ENCODE measurements at regions not wholly inside any gene's neighbourhood (a gene's known extent, or its start where the extent isn't known, plus 50 kb on each side); places are given as distances from the start of the nearest gene placed in this dataset.

DNA sequence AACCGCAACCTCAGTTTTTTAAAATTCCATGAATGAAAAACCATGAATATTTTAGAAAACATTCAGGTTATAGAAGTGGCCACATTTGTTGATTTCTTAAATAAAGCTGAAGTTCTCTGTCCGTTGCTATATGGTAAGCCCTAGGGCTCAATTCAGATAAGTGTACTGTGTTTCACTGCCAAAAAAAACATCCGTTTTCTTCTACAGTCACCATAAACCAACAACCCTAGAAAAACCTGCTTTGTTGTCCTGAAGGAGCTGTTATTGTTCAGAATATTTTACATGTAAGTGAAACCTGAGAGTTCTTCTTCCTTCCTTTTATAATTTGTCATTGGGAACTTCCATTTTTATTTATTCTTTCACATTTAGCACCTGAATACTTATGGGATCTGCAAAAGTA, 274.1 kb downstream of the TFAP2A start:
- CTCF ChIA-PET, result no interaction called here
- Histone ChIP-seq H3K9ac (replicated peaks; ENCODE audit: extremely low read depth, insufficient read depth, low read length) (no peak overlapping the region), H3K4me2 (ENCODE audit: insufficient read depth, low read length) (no peak overlapping the region), H3K27ac (ENCODE audit: insufficient read depth, low read depth, low read length) (no peak overlapping the region), H3K9me1 (replicated peaks; ENCODE audit: control insufficient read depth, extremely low read depth, insufficient read depth, low read length) (no peaks in the 10 kb centered on the region), H3K36me3 (ENCODE audit: control insufficient read depth in 2 of 2, extremely low read depth in 1 of 2, insufficient read depth in 2 of 2, low read length in 2 of 2) (no peaks in the 10 kb centered on the region), H3K4me1 (ENCODE audit: control insufficient read depth, extremely low read depth, insufficient read depth, low read length) (no peaks in the 10 kb centered on the region), H3K9me3 (replicated peaks; ENCODE audit: control insufficient read depth, insufficient read depth, low read length) (no peaks in the 10 kb centered on the region), H3K79me2 (ENCODE audit: control insufficient read depth, insufficient read depth, low read length) (no peaks in the 10 kb centered on the region), H3K27me3 (ENCODE audit: control insufficient read depth in 2 of 2, insufficient read depth in 2 of 2, low read length in 2 of 2) (no peaks in the 10 kb centered on the region), H4K20me1 (replicated peaks; ENCODE audit: control insufficient read depth, extremely low read depth, insufficient read depth, low read length) (no peaks in the 10 kb centered on the region), H3K4me3 (replicated peaks in 1 of 3; ENCODE audit: insufficient read depth in 1 of 3, low read depth in 1 of 3, low read length in 3 of 3) (no peak overlapping the region), H2AFZ (ENCODE audit: low read depth, low read length) (no peak overlapping the region)
- TF ChIP-seq EZH2 (IDR thresholded peaks at IDR 0.05; ENCODE audit: borderline replicate concordance, low read depth, low read length, severe bottlenecking) (no peak), POLR2A (IDR thresholded peaks at IDR 0.05; ENCODE audit: low read depth, low read length) (no peak), MYC (IDR thresholded peaks at IDR 0.05; ENCODE audit: low read depth, low read length) (no peak), FOS (IDR thresholded peaks at IDR 0.05; ENCODE audit: borderline replicate concordance, insufficient read depth, low read length) (no peak)
- TF ChIP-seq, protein P1, sequence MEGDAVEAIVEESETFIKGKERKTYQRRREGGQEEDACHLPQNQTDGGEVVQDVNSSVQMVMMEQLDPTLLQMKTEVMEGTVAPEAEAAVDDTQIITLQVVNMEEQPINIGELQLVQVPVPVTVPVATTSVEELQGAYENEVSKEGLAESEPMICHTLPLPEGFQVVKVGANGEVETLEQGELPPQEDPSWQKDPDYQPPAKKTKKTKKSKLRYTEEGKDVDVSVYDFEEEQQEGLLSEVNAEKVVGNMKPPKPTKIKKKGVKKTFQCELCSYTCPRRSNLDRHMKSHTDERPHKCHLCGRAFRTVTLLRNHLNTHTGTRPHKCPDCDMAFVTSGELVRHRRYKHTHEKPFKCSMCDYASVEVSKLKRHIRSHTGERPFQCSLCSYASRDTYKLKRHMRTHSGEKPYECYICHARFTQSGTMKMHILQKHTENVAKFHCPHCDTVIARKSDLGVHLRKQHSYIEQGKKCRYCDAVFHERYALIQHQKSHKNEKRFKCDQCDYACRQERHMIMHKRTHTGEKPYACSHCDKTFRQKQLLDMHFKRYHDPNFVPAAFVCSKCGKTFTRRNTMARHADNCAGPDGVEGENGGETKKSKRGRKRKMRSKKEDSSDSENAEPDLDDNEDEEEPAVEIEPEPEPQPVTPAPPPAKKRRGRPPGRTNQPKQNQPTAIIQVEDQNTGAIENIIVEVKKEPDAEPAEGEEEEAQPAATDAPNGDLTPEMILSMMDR (IDR thresholded peaks at IDR 0.05; ENCODE audit: extremely low read depth in 1 of 2, insufficient read depth in 1 of 2, low read depth in 1 of 2, low read length in 2 of 2), result no peak
- TF ChIP-seq, protein P2, sequence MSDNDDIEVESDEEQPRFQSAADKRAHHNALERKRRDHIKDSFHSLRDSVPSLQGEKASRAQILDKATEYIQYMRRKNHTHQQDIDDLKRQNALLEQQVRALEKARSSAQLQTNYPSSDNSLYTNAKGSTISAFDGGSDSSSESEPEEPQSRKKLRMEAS (IDR thresholded peaks at IDR 0.05; ENCODE audit: insufficient read depth, insufficient read length), result no peak
- intact Hi-C loops (cut with micrococcal nuclease) (no loop called here), dilution Hi-C loops (cut with MboI; ENCODE audit: extremely low pct_ligation_motif_present, low sequenced_read_pairs) (no loop called here)
- FAIRE-seq (no peak), DNase-seq (ENCODE audit: low read depth, low spot score) (no peak)
- POLR2A ChIA-PET, result no interaction called here
- BruUV-seq (replicated peaks), result no TSS peak

DNA sequence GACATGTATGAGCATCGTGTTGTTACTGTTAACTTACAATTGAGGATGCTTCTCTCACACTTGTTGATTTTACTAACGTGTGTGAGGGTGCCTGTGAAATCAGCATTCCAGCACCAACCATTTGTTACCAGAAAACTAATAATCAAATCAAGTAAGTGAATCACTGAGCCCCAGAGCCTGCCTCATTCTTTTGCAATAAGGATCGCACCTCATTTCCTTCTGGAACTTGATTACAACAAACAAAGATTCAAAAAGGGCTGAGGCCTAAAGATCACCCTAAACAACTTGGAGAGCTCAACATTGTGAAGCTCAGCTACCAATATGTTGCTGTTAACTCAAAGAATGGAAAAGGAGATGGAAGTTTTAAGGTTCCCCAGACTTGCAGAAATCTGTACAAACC, 274.7 kb downstream of the TFAP2A start:
- H3K9me3 ChIP-seq (replicated peaks; ENCODE audit: control insufficient read depth, insufficient read depth, low read length), result no peaks in the 10 kb centered on the region
- POLR2A ChIA-PET, result no interaction called here
- H3K9me1 ChIP-seq (replicated peaks; ENCODE audit: control insufficient read depth, extremely low read depth, insufficient read depth, low read length), result no peaks in the 10 kb centered on the region
- no peak overlapping the region for H2AFZ ChIP-seq (ENCODE audit: low read depth, low read length)
- H3K4me3 ChIP-seq (replicated peaks in 1 of 3; ENCODE audit: insufficient read depth in 1 of 3, low read depth in 1 of 3, low read length in 3 of 3), result no peak overlapping the region
- intact Hi-C loops (cut with micrococcal nuclease), result no loop called here
- DNase-seq (ENCODE audit: low read depth, low spot score), result no peak
- H4K20me1 ChIP-seq (replicated peaks; ENCODE audit: control insufficient read depth, extremely low read depth, insufficient read depth, low read length), result no peaks in the 10 kb centered on the region
- dilution Hi-C loops (cut with MboI; ENCODE audit: extremely low pct_ligation_motif_present, low sequenced_read_pairs), result no loop called here
- BruUV-seq (replicated peaks), result no TSS peak
- FAIRE-seq, result no peak
- no peaks in the 10 kb centered on the region for H3K27me3 ChIP-seq (ENCODE audit: control insufficient read depth in 2 of 2, insufficient read depth in 2 of 2, low read length in 2 of 2)
- CTCF ChIA-PET, result no interaction called here
- H3K4me1 ChIP-seq (ENCODE audit: control insufficient read depth, extremely low read depth, insufficient read depth, low read length), result no peaks in the 10 kb centered on the region
- H3K9ac ChIP-seq (replicated peaks; ENCODE audit: extremely low read depth, insufficient read depth, low read length), result no peak overlapping the region
- TF ChIP-seq EZH2 (IDR thresholded peaks at IDR 0.05; ENCODE audit: borderline replicate concordance, low read depth, low read length, severe bottlenecking) (no peak), FOS (IDR thresholded peaks at IDR 0.05; ENCODE audit: borderline replicate concordance, insufficient read depth, low read length) (no peak), MYC (IDR thresholded peaks at IDR 0.05; ENCODE audit: low read depth, low read length) (no peak), POLR2AphosphoS5 (IDR thresholded peaks at IDR 0.05; ENCODE audit: insufficient read depth, low read depth, low read length) (no peak), POLR2A (IDR thresholded peaks at IDR 0.05; ENCODE audit: low read depth, low read length) (no peak), GATA2 (IDR thresholded peaks at IDR 0.05; ENCODE audit: insufficient read depth, insufficient read length, low read depth, low read length) (no peak), JUN (IDR thresholded peaks at IDR 0.05; ENCODE audit: borderline replicate concordance, insufficient read depth, insufficient read length, low read depth) (no peak)
- TF ChIP-seq, protein P2 (IDR thresholded peaks at IDR 0.05; ENCODE audit: insufficient read depth, insufficient read length), result no peak
- TF ChIP-seq, protein P1 (IDR thresholded peaks at IDR 0.05; ENCODE audit: extremely low read depth in 1 of 2, insufficient read depth in 1 of 2, low read depth in 1 of 2, low read length in 2 of 2), result no peak
- no peaks in the 10 kb centered on the region for H3K36me3 ChIP-seq (ENCODE audit: control insufficient read depth in 2 of 2, extremely low read depth in 1 of 2, insufficient read depth in 2 of 2, low read length in 2 of 2)
- no peak overlapping the region for H3K27ac ChIP-seq (ENCODE audit: insufficient read depth, low read depth, low read length)
- H3K79me2 ChIP-seq (ENCODE audit: control insufficient read depth, insufficient read depth, low read length), result no peaks in the 10 kb centered on the region
- no peak overlapping the region for H3K4me2 ChIP-seq (ENCODE audit: insufficient read depth, low read length)
